ENCODE measurements at regions not wholly inside any gene's neighbourhood (a gene's known extent, or its start where the extent isn't known, plus 50 kb on each side); places are given as distances from the start of the nearest gene placed in this dataset.
"Not testable (repeated sequence)": the region's sequence is repeated elsewhere in the genome, so short reads cannot be mapped to it uniquely, and the experiment has no call there.

- FAIRE-seq = no peak
These were observed 329.3 kb upstream of the ZNF804A start for GRCh38 chr2:184268900-184269477.

DNA sequence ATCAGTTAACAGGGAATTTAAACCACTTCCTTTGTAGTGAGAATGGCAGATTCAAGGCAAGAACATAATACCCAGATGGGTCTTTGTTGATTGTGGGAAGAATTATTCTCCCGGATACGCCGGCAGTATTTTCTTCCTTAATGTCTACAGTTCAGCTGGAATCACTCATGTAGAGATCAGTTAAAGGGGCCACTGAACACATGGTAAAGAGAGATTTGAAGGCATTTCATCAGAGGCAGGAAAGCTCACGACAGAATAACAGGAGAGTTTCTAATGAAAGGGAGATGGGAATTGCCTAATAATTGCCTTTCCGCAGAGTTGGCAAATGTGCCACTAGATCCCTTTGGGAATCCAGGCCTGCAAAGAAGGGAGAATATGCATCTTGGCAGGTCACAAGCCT lies 327.7 kb upstream of the ZNF804A start:
- FAIRE-seq = no peak

- FAIRE-seq = no peak
These were observed 326.3 kb upstream of the ZNF804A start for GRCh38 chr2:184272056-184272455.

GRCh38 chr2:184294831-184295230 lies 303.5 kb upstream of the ZNF804A start:
- FAIRE-seq = no peak

- no peak for FAIRE-seq
These were observed 301.2 kb upstream of the ZNF804A start for GRCh38 chr2:184297085-184297484.

GRCh38 chr2:184302506-184302905 lies 295.8 kb upstream of the ZNF804A start:
- no peak for FAIRE-seq

GRCh38 chr2:184304006-184304405 lies 294.3 kb upstream of the ZNF804A start:
- FAIRE-seq = no peak

GRCh38 chr2:184305105-184305504 lies 293.2 kb upstream of the ZNF804A start:
- FAIRE-seq = no peak

- FAIRE-seq = no peak
These were observed 289.6 kb upstream of the ZNF804A start for GRCh38 chr2:184308706-184309105.

DNA sequence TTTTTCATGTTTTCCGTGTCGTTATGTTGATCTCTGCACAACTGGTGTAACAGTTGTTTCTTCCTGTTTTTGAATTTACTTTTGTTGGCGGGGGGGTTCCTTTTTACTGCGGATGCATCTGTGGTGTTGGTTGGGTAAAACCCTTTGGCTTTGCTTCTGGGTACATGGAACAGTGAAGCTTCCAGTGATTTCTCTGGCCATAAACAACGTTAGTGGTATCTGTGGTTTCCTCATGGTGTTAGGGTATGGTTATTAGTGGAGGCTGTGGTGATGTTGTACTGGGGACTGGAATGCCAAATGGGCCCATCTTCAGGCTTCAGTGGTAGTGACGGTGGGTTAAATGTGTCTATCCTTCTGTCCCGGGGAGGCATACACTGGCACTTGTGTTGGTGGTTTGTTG lies 285.4 kb upstream of the ZNF804A start:
- no peak for FAIRE-seq

DNA sequence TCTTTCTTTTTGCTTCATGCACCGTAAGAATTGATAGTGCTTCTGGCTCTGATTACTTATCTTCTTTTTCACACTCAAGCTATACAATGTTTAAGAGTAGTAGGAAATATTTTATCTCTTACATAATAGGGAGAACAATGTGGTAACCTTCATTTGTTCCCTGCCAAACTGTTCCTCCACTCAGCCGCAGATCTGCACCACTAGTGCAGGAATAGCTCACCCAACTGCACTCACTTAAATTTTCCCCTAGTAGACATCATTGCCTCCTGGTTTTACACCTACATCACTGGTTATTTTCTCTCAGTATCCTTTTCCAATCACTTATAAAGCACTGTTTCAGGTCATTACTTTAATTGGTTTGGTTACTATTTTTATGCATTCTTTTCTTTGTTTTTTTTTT lies 283.5 kb upstream of the ZNF804A start:
- no peak for FAIRE-seq

DNA sequence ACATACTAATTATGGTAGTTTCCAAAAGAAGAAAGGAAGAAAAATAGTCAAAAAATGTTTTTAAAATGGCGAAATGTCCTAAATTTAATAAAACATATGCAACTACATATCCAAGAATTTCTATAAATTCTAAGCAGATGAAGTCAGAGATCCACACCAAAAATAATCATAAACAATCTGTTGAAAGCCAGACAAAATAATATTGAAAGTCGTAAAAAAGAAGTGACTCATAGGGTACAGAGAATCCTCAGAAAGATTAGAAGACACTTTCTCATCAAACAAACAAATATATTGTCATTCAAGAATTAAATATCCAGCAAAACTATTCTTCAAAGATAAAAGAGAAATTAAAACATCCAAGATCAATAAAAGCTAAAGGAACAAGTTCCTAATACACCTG lies 281.4 kb upstream of the ZNF804A start:
- no peak for FAIRE-seq

DNA sequence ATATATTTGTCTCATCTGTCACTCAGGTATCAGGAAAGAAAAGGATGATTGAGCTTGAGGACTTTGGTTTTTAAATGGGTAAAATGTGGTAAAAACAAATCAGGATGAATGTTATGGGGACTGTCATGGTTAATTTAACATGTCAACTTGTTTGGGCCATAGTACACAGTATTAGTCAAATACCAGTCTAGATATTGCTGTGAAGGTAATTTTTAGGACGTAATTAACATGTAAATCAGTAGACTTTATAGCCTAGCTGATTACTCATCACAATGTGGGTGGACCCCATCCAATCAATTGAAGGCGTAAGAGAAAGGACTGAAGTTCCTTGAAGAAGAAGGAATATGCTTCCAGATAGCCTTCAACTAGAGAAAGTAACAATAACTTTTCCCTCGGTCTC lies 275.7 kb upstream of the ZNF804A start:
- no peak for FAIRE-seq

GRCh38 chr2:184326066-184326465 lies 272.3 kb upstream of the ZNF804A start:
- FAIRE-seq = no peak

DNA sequence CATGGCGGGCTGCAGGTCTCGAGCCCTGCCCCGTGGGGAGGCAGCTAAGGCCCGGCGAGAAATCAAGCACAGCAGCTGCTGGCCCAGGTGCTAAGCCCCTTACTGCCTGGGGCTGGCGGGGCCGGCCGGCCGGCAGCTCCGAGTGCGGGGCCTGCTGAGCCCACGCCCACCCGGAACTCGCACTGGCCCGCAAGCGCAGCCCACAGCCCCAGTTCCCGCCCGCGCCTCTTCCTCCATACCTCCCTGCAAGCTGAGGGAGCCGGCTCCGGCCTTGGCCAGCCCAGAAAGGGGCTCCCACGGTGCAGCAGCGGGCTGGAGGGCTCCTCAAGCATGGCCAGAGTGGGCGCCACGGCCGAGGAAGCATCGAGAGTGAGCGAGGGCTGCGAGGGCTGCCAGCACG lies 270.5 kb upstream of the ZNF804A start:
- not testable (repeated sequence) for FAIRE-seq

- FAIRE-seq = not testable (repeated sequence)
These were observed 267.8 kb upstream of the ZNF804A start for GRCh38 chr2:184330561-184330960.

- FAIRE-seq = no peak
These were observed 261.6 kb upstream of the ZNF804A start for GRCh38 chr2:184336688-184337087.

- FAIRE-seq = no peak
These were observed 259.6 kb upstream of the ZNF804A start for GRCh38 chr2:184338771-184339170.

DNA sequence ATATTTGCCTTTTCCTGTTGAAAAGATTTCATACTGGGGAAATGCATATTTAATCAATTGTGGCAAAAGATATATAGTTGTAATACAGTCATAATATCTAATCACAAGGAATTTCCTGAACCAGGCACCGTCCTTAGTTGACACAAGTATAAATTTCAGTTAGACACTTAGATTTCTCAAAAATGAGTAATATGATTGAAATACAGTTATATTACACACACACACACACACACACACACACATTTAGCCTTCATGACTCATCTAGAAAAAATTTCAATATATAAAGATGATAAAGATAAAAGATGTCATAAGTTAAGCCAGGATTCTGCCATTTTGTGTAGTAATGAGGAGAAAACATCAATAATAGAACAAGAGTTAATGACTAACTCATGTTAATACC lies 258.4 kb upstream of the ZNF804A start:
- no peak for FAIRE-seq

GRCh38 chr2:184346338-184346862 lies 251.9 kb upstream of the ZNF804A start:
- FAIRE-seq = no peak

GRCh38 chr2:184351126-184351525 lies 247.2 kb upstream of the ZNF804A start:
- FAIRE-seq = no peak

DNA sequence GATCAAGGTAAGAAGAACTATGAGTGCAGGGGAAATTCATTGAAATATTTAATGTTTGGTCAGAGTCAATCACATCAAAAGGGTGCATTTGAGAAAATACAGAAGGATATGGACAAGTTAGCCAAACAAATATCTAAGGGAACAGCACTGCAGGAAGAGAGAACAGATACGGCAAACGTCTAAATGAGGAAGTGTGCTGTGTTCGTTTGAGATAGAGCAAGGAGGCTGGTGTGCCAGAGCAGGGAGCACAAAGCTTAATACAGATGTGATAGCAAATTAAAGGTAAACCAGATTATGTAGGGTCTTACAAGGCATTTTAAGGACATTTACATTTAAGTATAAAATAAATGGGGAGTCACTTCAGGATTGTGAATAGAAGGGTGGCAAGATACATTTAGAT lies 241.3 kb upstream of the ZNF804A start:
- no peak for FAIRE-seq

DNA sequence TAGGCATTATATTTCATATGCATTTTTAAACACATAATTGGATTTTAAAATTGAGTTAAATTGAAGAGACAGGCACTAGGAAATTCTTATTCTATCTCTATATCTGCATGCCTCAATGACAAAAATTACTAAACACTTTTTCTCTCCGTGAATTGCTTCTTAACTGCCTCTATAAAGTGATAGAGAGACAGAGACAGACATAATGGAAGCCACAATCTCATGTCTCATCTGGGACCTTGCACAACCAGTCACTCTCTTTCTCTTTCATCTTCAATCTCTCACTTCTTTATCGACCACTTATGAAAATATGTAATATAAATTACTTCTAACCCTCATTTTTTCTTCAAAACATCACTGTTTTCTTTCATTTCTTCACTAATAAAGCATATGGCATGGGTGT lies 238.9 kb upstream of the ZNF804A start:
- FAIRE-seq = no peak

- no peak for FAIRE-seq
These were observed 235.1 kb upstream of the ZNF804A start for GRCh38 chr2:184363213-184363612.

- no peak for FAIRE-seq
These were observed 231.1 kb upstream of the ZNF804A start for GRCh38 chr2:184367211-184367610.

All from A204.1 (cell line).